Activated CD8-positive, alpha-beta T cell treated with anti-CD3 and anti-CD28 coated beads, Interleukin-2, amount 10 ng/mL, durations not matched to agents 7 days and 5 days (primary cell): ENCODE measurements at regions not wholly inside any gene's neighbourhood (a gene's known extent, or its start where the extent isn't known, plus 50 kb on each side); places are given as distances from the start of the nearest gene placed in this dataset.
"Not testable (repeated sequence)": the region's sequence is repeated elsewhere in the genome, so short reads cannot be mapped to it uniquely, and the experiment has no call there.

ENCODE experiments used
- ATAC-seq: fragments of 150-1000 bp; cut with Tn5 transposase; one replicate; pipeline ENCODE4 v1.10.0; 2021; ENCODE audit warnings: moderate library complexity
- CTCF ChIA-PET: fragments of 350-600 bp; sonication (Branson Sonifier 250); formaldehyde crosslinking; loops from one replicate; lab custom pipeline; 2021; ENCODE audit warnings: antibody characterized with exemption; lab: Charles Lee
- POLR2A ChIA-PET: fragments of 350-600 bp; sonication (Branson Sonifier 250); formaldehyde crosslinking; loops from one replicate; lab custom pipeline; 2021; ENCODE audit warnings: antibody characterized with exemption; lab: Charles Lee
- DNase-seq: peaks from one replicate; pipeline ENCODE4 v3.0.0-alpha.2; 2020
- H3K27ac Mint-ChIP-seq: one replicate; pipeline ENCODE4 v1.8.0; 2021; ENCODE audit warnings: mild to moderate bottlenecking, mixed read lengths
- H3K27me3 Mint-ChIP-seq: one replicate; pipeline ENCODE4 v1.8.0; 2021; ENCODE audit warnings: low read depth, mixed read lengths
- H3K36me3 Mint-ChIP-seq: one replicate; pipeline ENCODE4 v1.8.0; 2021; ENCODE audit warnings: low read depth, mixed read lengths
- H3K4me1 Mint-ChIP-seq: one replicate; pipeline ENCODE4 v1.8.0; 2021; ENCODE audit warnings: low read depth, mixed read lengths
- H3K4me3 Mint-ChIP-seq: one replicate; pipeline ENCODE4 v1.8.0; 2021; ENCODE audit warnings: mild to moderate bottlenecking, mixed read lengths
- H3K9me3 Mint-ChIP-seq: one replicate; pipeline ENCODE4 v1.8.0; 2022; ENCODE audit warnings: mixed read lengths; ENCODE audit not compliant: insufficient read depth

GRCh38 chr14:44384601-44385293 is 122.3 kb downstream of the FSCB start:
- H3K27ac Mint-ChIP-seq, H3K27me3 Mint-ChIP-seq, H3K4me1 Mint-ChIP-seq, H3K4me3 Mint-ChIP-seq, DNase-seq, H3K9me3 Mint-ChIP-seq, H3K36me3 Mint-ChIP-seq, ATAC-seq, CTCF ChIA-PET: not testable (repeated sequence)
- POLR2A ChIA-PET = interaction anchor here (0.6 kb wide), 1 partner anchor 8 kb away, joined by 3 read pairs; no protein-coding TSS in a partner anchor

GRCh38 chr14:44384093-44384492 is 123.0 kb downstream of the FSCB start:
- no peaks in the 10 kb centered on the region for H3K4me1 Mint-ChIP-seq
- no peak for DNase-seq
- ChIA-PET POLR2A (no interaction called here), CTCF (no interaction called here)
- H3K9me3 Mint-ChIP-seq = peaks cover 9% of the 10 kb centered on the region
- no peaks in the 10 kb centered on the region for H3K27me3 Mint-ChIP-seq
- no peak overlapping the region for H3K27ac Mint-ChIP-seq
- no peaks in the 10 kb centered on the region for H3K36me3 Mint-ChIP-seq
- no peak for ATAC-seq
- H3K4me3 Mint-ChIP-seq = no peak overlapping the region

GRCh38 chr14:44383636-44384035 is 123.4 kb downstream of the FSCB start:
- Mint-ChIP-seq H3K4me1 (no peaks in the 10 kb centered on the region), H3K27ac (no peak overlapping the region), H3K4me3 (no peak overlapping the region), H3K36me3 (no peaks in the 10 kb centered on the region), H3K9me3 (peaks cover 9% of the 10 kb centered on the region), H3K27me3 (no peaks in the 10 kb centered on the region)
- POLR2A ChIA-PET = no interaction called here
- CTCF ChIA-PET = no interaction called here
- no peak for DNase-seq
- ATAC-seq = no peak

- no peaks in the 10 kb centered on the region for H3K27me3 Mint-ChIP-seq
- no peak for DNase-seq
- H3K9me3 Mint-ChIP-seq = peaks cover 26% of the 10 kb centered on the region
- no peak overlapping the region for H3K27ac Mint-ChIP-seq
- H3K36me3 Mint-ChIP-seq = no peaks in the 10 kb centered on the region
- CTCF ChIA-PET = no interaction called here
- no peak for ATAC-seq
- no peak overlapping the region for H3K4me3 Mint-ChIP-seq
- POLR2A ChIA-PET = no interaction called here
- no peaks in the 10 kb centered on the region for H3K4me1 Mint-ChIP-seq
Measured at GRCh38 chr14:44379292-44379977, 127.6 kb downstream of the FSCB start.

GRCh38 chr14:44374906-44375305 is 132.2 kb downstream of the FSCB start:
- H3K27ac Mint-ChIP-seq = no peak overlapping the region
- no peaks in the 10 kb centered on the region for H3K36me3 Mint-ChIP-seq
- CTCF ChIA-PET = no interaction called here
- no peak overlapping the region for H3K4me3 Mint-ChIP-seq
- peaks cover 29% of the 10 kb centered on the region for H3K9me3 Mint-ChIP-seq
- ATAC-seq = no peak
- no peak for DNase-seq
- no peaks in the 10 kb centered on the region for H3K4me1 Mint-ChIP-seq
- no peaks in the 10 kb centered on the region for H3K27me3 Mint-ChIP-seq
- POLR2A ChIA-PET = no interaction called here

GRCh38 chr14:44372807-44373489 is 134.1 kb downstream of the FSCB start:
- ChIA-PET POLR2A (no interaction called here), CTCF (no interaction called here)

GRCh38 chr14:44372231-44372630 is 134.9 kb downstream of the FSCB start:
- DNase-seq (no peak), ATAC-seq (no peak)
- CTCF ChIA-PET = no interaction called here
- POLR2A ChIA-PET = no interaction called here
- H3K27me3 Mint-ChIP-seq = no peaks in the 10 kb centered on the region
- no peaks in the 10 kb centered on the region for H3K36me3 Mint-ChIP-seq
- H3K9me3 Mint-ChIP-seq = peaks cover 14% of the 10 kb centered on the region
- no peak overlapping the region for H3K4me3 Mint-ChIP-seq
- no peaks in the 10 kb centered on the region for H3K4me1 Mint-ChIP-seq
- no peak overlapping the region for H3K27ac Mint-ChIP-seq

More at GRCh38 chr14:44372807-44373489, 134.1 kb downstream of the FSCB start:
- Mint-ChIP-seq H3K27ac (no peak overlapping the region), H3K36me3 (no peaks in the 10 kb centered on the region), H3K9me3 (peaks cover 21% of the 10 kb centered on the region), H3K4me3 (no peak overlapping the region), H3K27me3 (no peaks in the 10 kb centered on the region), H3K4me1 (no peaks in the 10 kb centered on the region)
- DNase-seq (no peak), ATAC-seq (no peak)

GRCh38 chr14:44370727-44371126 is 136.4 kb downstream of the FSCB start:
- no peaks in the 10 kb centered on the region for H3K36me3 Mint-ChIP-seq
- no peak for DNase-seq
- H3K4me3 Mint-ChIP-seq = no peak overlapping the region
- H3K4me1 Mint-ChIP-seq = no peaks in the 10 kb centered on the region
- H3K27me3 Mint-ChIP-seq = no peaks in the 10 kb centered on the region
- ChIA-PET CTCF (no interaction called here), POLR2A (no interaction called here)
- ATAC-seq = no peak
- H3K27ac Mint-ChIP-seq = no peak overlapping the region
- peaks cover 12% of the 10 kb centered on the region for H3K9me3 Mint-ChIP-seq

- peaks cover 4% of the 10 kb centered on the region for H3K9me3 Mint-ChIP-seq
- H3K36me3 Mint-ChIP-seq = no peaks in the 10 kb centered on the region
- CTCF ChIA-PET = no interaction called here
- H3K27ac Mint-ChIP-seq = no peak overlapping the region
- H3K4me3 Mint-ChIP-seq = no peak overlapping the region
- ATAC-seq (no peak), DNase-seq (no peak)
- no peaks in the 10 kb centered on the region for H3K4me1 Mint-ChIP-seq
- POLR2A ChIA-PET = no interaction called here
- no peaks in the 10 kb centered on the region for H3K27me3 Mint-ChIP-seq
Measured at GRCh38 chr14:44369401-44370123, 137.5 kb downstream of the FSCB start.

GRCh38 chr14:44361083-44361482 is 146.0 kb downstream of the FSCB start:
- ATAC-seq (no peak), DNase-seq (no peak)
- Mint-ChIP-seq H3K27me3 (no peaks in the 10 kb centered on the region), H3K4me1 (no peaks in the 10 kb centered on the region), H3K4me3 (no peak overlapping the region), H3K36me3 (no peaks in the 10 kb centered on the region), H3K9me3 (peaks cover 2% of the 10 kb centered on the region), H3K27ac (no peak overlapping the region)
- ChIA-PET POLR2A (no interaction called here), CTCF (no interaction called here)

GRCh38 chr14:44353805-44354204 is 153.3 kb downstream of the FSCB start:
- ATAC-seq (no peak), DNase-seq (no peak)
- Mint-ChIP-seq H3K9me3 (peaks cover 9% of the 10 kb centered on the region), H3K27ac (no peak overlapping the region), H3K27me3 (no peaks in the 10 kb centered on the region), H3K4me3 (no peak overlapping the region), H3K4me1 (no peaks in the 10 kb centered on the region), H3K36me3 (no peaks in the 10 kb centered on the region)
- ChIA-PET POLR2A (no interaction called here), CTCF (no interaction called here)

- peaks cover 18% of the 10 kb centered on the region for H3K9me3 Mint-ChIP-seq
- ChIA-PET CTCF (no interaction called here), POLR2A (no interaction called here)
- peaks cover 2% of the 10 kb centered on the region for H3K36me3 Mint-ChIP-seq
- no peaks in the 10 kb centered on the region for H3K4me1 Mint-ChIP-seq
- no peaks in the 10 kb centered on the region for H3K27me3 Mint-ChIP-seq
- ATAC-seq (no peak), DNase-seq (no peak)
- no peak overlapping the region for H3K27ac Mint-ChIP-seq
- H3K4me3 Mint-ChIP-seq = no peak overlapping the region
Measured at GRCh38 chr14:44352201-44352600, 154.9 kb downstream of the FSCB start.
